AG08396 (cell line): ENCODE measurements at regions not wholly inside any gene's neighbourhood (a gene's known extent, or its start where the extent isn't known, plus 50 kb on each side); places are given as distances from the start of the nearest gene placed in this dataset.
"Not testable (repeated sequence)": the region's sequence is repeated elsewhere in the genome, so short reads cannot be mapped to it uniquely, and the experiment has no call there.

Source experiments
- DNase-seq: peaks from one replicate; pipeline ENCODE4 v3.0.0; 2012; ENCODE audit warnings: low spot score, mixed read lengths

GRCh38 chr11:39462506-39462905 lies 1996.9 kb downstream of the LRRC4C start:
- no peak for DNase-seq

GRCh38 chr11:39461066-39461465 lies 1998.4 kb downstream of the LRRC4C start:
- DNase-seq: no peak

GRCh38 chr11:39459606-39460005 lies 1999.8 kb downstream of the LRRC4C start:
- DNase-seq: no peak

- DNase-seq: no peak
These were observed 2001.0 kb downstream of the LRRC4C start for GRCh38 chr11:39458481-39458880.

GRCh38 chr11:39443424-39444022 lies 2015.9 kb downstream of the LRRC4C start:
- no peak for DNase-seq

- DNase-seq: no peak
These were observed 2017.3 kb downstream of the LRRC4C start for GRCh38 chr11:39442177-39442576.

- no peak for DNase-seq
These were observed 2023.8 kb downstream of the LRRC4C start for GRCh38 chr11:39435641-39436040.

- no peak for DNase-seq
These were observed 2025.0 kb downstream of the LRRC4C start for GRCh38 chr11:39434466-39434865.

GRCh38 chr11:39432929-39433328 lies 2026.5 kb downstream of the LRRC4C start:
- no peak for DNase-seq

GRCh38 chr11:39425226-39425625 lies 2034.2 kb downstream of the LRRC4C start:
- DNase-seq: no peak

GRCh38 chr11:39412117-39412516 lies 2047.3 kb downstream of the LRRC4C start:
- no peak for DNase-seq

- DNase-seq: no peak
These were observed 2073.5 kb downstream of the LRRC4C start for GRCh38 chr11:39385911-39386310.

- peak; percentile 3 for DNase-seq
These were observed 2084.3 kb downstream of the LRRC4C start for GRCh38 chr11:39374963-39375698.

GRCh38 chr11:39367534-39367933 lies 2091.9 kb downstream of the LRRC4C start:
- DNase-seq: no peak

GRCh38 chr11:39365809-39366436 lies 2093.5 kb downstream of the LRRC4C start:
- DNase-seq: no peak

- DNase-seq: no peak
These were observed 2095.9 kb downstream of the LRRC4C start for GRCh38 chr11:39363571-39363970.

GRCh38 chr11:39361557-39361956 lies 2097.9 kb downstream of the LRRC4C start:
- no peak for DNase-seq

- no peak for DNase-seq
These were observed 2113.5 kb downstream of the LRRC4C start for GRCh38 chr11:39345834-39346442.

- DNase-seq: no peak
These were observed 2118.0 kb downstream of the LRRC4C start for GRCh38 chr11:39341461-39341860.

- DNase-seq: not testable (repeated sequence)
These were observed 2126.4 kb downstream of the LRRC4C start for GRCh38 chr11:39333006-39333405.

- no peak for DNase-seq
These were observed 2132.2 kb downstream of the LRRC4C start for GRCh38 chr11:39327302-39327701.

- not testable (repeated sequence) for DNase-seq
These were observed 2147.6 kb downstream of the LRRC4C start for GRCh38 chr11:39311888-39312287.

- no peak for DNase-seq
These were observed 2154.9 kb downstream of the LRRC4C start for GRCh38 chr11:39304586-39304985.
